PC-3 (cell line): ENCODE measurements at regions not wholly inside any gene's neighbourhood (a gene's known extent, or its start where the extent isn't known, plus 50 kb on each side); places are given as distances from the start of the nearest gene placed in this dataset.

ENCODE experiments used
- ATAC-seq: fragments of 200-7000 bp; cut with Tn5 transposase; 2 replicates; pipeline ENCODE4 v1.9.1; 2020; ENCODE audit warnings: mild to moderate bottlenecking, moderate library complexity
- BruUV-seq: library from RNA; stranded (reverse); fragments of 400-500 nt; replicated peaks from 2 replicates; lab custom pipeline; 2021; lab: Mats Ljungman, UMichigan
- CTCF ChIA-PET: fragments of 300-600 bp; sonication (Branson Sonifier 250); formaldehyde crosslinking; loops from one replicate; lab custom pipeline; 2022; ENCODE audit warnings: antibody characterized with exemption; lab: Charles Lee
- POLR2A ChIA-PET: fragments of 300-600 bp; sonication (Branson Sonifier 250); formaldehyde crosslinking; loops from one replicate; lab custom pipeline; 2022; ENCODE audit warnings: antibody characterized with exemption; ENCODE audit not compliant: unreplicated experiment; lab: Charles Lee
- DNase-seq: peaks from one replicate; pipeline ENCODE4 v3.0.0-alpha.2; 2015
- H2AFZ ChIP-seq: fragments of 300-600 bp; sonication (generic); 2 replicates; pipeline ENCODE4 v1.6.0; 2016; ENCODE audit warnings: antibody characterized with exemption, low read length
- H3F3A ChIP-seq: fragments of 300-600 bp; sonication (generic); one replicate; pipeline ENCODE4 v1.6.0; 2017; ENCODE audit warnings: antibody characterized with exemption, low read length, control low read depth, mild to moderate bottlenecking; ENCODE audit not compliant: unreplicated experiment
- H3K27ac ChIP-seq: fragments of 300-600 bp; sonication (generic); 2 replicates; pipeline ENCODE4 v1.5.1; 2016; ENCODE audit warnings: mild to moderate bottlenecking, low read length
- H3K27me3 ChIP-seq: fragments of 300-600 bp; sonication (generic); 2 replicates; pipeline ENCODE4 v1.6.1; 2016; ENCODE audit warnings: low read length, mixed read lengths
- H3K36me3 ChIP-seq: fragments of 300-600 bp; sonication (generic); 2 replicates; pipeline ENCODE4 v1.6.1; 2016; ENCODE audit warnings: low read depth, mixed run types, low read length, mixed read lengths
- H3K4me1 ChIP-seq: fragments of 300-600 bp; sonication (generic); 2 replicates; pipeline ENCODE4 v1.5.1; 2016; ENCODE audit warnings: low read length; ENCODE audit not compliant: insufficient read depth
- H3K4me2 ChIP-seq: fragments of 300-600 bp; sonication (generic); 2 replicates; pipeline ENCODE4 v1.6.0; 2016; ENCODE audit warnings: low read length
- H3K4me3 ChIP-seq: fragments of 300-600 bp; sonication (generic); 2 replicates; pipeline ENCODE4 v1.5.1; 2016; ENCODE audit warnings: mild to moderate bottlenecking, low read length, mixed read lengths
- H3K79me2 ChIP-seq: fragments of 300-600 bp; sonication (generic); 2 replicates; pipeline ENCODE4 v1.6.1; 2017; ENCODE audit warnings: low read length, mixed read lengths
- H3K9ac ChIP-seq: fragments of 300-600 bp; sonication (generic); 2 replicates; pipeline ENCODE4 v1.6.0; 2016; ENCODE audit warnings: mild to moderate bottlenecking, low read length
- H3K9me2 ChIP-seq: fragments of 300-600 bp; sonication (generic); replicated peaks from 2 replicates; pipeline ENCODE4 v1.6.1; 2016; ENCODE audit warnings: mixed run types, low read length, mixed read lengths
- H3K9me3 ChIP-seq: fragments of 300-600 bp; sonication (generic); 2 replicates; pipeline ENCODE4 v1.6.1; 2016; ENCODE audit warnings: low read length, mixed read lengths
- H4K20me1 ChIP-seq: fragments of 300-600 bp; sonication (generic); 2 replicates; pipeline ENCODE4 v1.6.1; 2016; ENCODE audit warnings: low read length, mixed read lengths
- CTCF ChIP-seq: fragments of 300-600 bp; sonication (generic); conservative IDR thresholded peaks from 2 replicates; pipeline ENCODE4 v1.5.1; 2017; ENCODE audit warnings: antibody characterized with exemption, low read depth, mild to moderate bottlenecking, low read length
- EZH2 ChIP-seq: fragments of 300-600 bp; sonication (generic); IDR thresholded peaks from one replicate; pipeline ENCODE4 v1.6.1; 2017; ENCODE audit warnings: antibody characterized with exemption, mild to moderate bottlenecking, low read length; ENCODE audit not compliant: unreplicated experiment
- EZH2phosphoT487 ChIP-seq: fragments of 300-600 bp; sonication (generic); IDR thresholded peaks from 2 replicates; pipeline ENCODE4 v1.6.1; 2018; ENCODE audit warnings: mild to moderate bottlenecking, antibody characterized with exemption, low read length, borderline replicate concordance
- intact Hi-C: fragments of 100-400 bp; cut with micrococcal nuclease; formaldehyde crosslinking; loops from 2 replicates; pipeline ENCODE4 v1.9.0; 2023

DNA sequence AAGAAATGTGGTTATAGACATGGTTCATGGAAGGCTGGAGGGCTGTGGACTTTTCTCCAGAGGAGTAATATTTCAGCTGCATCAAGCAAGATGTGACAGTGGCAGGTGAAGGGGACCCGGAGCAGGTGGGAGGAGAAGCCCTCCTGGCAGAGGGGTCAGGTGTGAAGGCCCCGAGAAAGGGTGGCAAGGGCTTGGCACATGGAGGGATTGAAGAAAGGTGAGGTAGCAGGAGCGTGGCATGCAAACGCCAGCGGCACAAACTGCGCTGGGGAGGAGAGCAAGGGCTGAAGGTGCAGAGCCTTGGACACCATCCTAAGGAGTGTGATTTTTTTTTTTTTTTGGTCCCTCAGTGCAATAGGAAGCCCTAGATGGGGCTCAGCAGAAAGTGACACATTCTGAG, 244.6 kb downstream of the TOMM20 start:
- H2AFZ ChIP-seq, result no peak overlapping the region
- no TSS peak for BruUV-seq
- H3K27me3 ChIP-seq, result no peaks in the 10 kb centered on the region
- H3K9ac ChIP-seq, result no peak overlapping the region
- H3K27ac ChIP-seq, result no peak overlapping the region
- no peaks in the 10 kb centered on the region for H3K36me3 ChIP-seq
- H3K4me3 ChIP-seq, result no peak overlapping the region
- no peaks in the 10 kb centered on the region for H4K20me1 ChIP-seq
- H3F3A ChIP-seq, result no peaks in the 10 kb centered on the region
- DNase-seq (no peak), ATAC-seq (no peak)
- no peaks in the 10 kb centered on the region for H3K9me2 ChIP-seq
- H3K4me2 ChIP-seq, result no peak overlapping the region
- intact Hi-C loops, result no loop called here
- H3K4me1 ChIP-seq, result no peaks in the 10 kb centered on the region
- CTCF ChIA-PET, result no interaction called here
- no peaks in the 10 kb centered on the region for H3K79me2 ChIP-seq
- POLR2A ChIA-PET, result no interaction called here
- H3K9me3 ChIP-seq, result no peaks in the 10 kb centered on the region
- TF ChIP-seq EZH2phosphoT487 (no peak), CTCF (no peak), EZH2 (no peak)

DNA sequence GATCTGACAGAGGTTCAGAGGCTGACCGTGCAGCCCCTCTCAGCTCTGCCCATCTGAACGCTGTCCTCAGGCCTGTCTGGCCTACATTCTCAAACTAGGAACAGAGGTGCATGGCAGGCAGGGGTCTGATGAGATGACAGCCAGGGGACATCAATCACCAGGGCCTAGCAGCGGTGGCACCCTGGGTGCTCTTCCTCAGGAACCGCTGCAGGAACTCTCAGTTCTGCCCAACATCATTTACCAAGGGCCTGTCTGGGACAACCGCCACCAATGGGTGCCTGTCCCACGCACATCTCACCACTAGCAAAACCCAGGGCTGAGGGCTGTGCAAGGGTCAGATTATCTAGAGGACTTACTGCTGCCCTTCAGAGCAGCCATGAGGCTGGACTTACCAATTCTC, 245.7 kb downstream of the TOMM20 start:
- Histone ChIP-seq H3K27me3 (no peaks in the 10 kb centered on the region), H3K9me3 (no peaks in the 10 kb centered on the region), H3K79me2 (no peaks in the 10 kb centered on the region), H3K27ac (no peak overlapping the region), H3K4me1 (no peaks in the 10 kb centered on the region), H3K4me2 (no peak overlapping the region), H3K36me3 (no peaks in the 10 kb centered on the region), H3K9me2 (no peaks in the 10 kb centered on the region), H3F3A (no peaks in the 10 kb centered on the region), H2AFZ (no peak overlapping the region), H3K9ac (no peak overlapping the region), H4K20me1 (no peaks in the 10 kb centered on the region), H3K4me3 (no peak overlapping the region)
- TF ChIP-seq EZH2 (no peak), EZH2phosphoT487 (no peak), CTCF (no peak)
- intact Hi-C loops, result no loop called here
- CTCF ChIA-PET, result no interaction called here
- ATAC-seq (no peak), DNase-seq (no peak)
- no TSS peak for BruUV-seq
- POLR2A ChIA-PET, result no interaction called here

DNA sequence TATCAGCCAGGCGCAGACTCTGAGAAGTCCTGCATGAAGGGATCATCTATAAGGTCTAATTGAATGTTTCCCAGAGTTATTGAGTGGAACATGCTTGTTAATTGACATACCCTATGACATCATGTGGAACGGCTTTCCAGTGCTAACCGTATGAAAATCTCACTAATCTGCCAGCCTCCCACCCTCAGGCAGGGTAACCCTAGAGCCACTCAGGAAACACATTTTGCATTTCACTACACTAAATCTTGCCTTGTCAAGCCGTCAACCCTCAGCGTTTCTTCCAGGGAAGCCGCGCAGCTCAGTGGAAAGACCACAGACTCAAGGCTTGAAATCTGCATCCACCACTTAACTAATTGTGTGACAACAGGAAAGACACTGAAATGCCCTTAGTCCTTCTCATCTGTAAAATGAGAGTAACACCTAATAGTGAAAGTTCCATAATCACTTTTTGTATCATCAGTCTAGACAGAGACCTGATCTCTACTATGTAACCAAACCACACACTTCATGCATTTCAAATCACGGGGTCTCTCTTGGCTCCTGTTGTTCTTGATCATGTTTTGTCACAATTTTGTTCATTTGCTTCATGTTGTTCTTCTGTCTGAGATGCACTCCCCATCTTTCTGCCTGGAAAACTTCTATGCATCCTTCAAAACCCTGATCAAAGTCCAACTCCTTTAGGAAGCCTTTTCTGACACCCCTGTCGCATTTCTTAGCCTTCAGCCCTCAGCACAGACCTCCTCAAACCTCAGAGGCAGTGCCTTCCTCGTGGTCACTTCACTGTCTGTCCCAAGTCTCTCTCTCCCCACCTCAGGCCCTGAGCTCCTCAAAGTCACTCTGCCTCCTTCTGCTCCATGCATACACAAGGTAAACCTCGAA, 246.5 kb downstream of the TOMM20 start:
- Histone ChIP-seq H3K4me3 (no peak overlapping the region), H3K9ac (no peak overlapping the region), H3K4me2 (no peak overlapping the region), H3K79me2 (no peaks in the 10 kb centered on the region), H3K27ac (no peak overlapping the region), H4K20me1 (no peaks in the 10 kb centered on the region), H3K27me3 (no peaks in the 10 kb centered on the region), H3K4me1 (no peaks in the 10 kb centered on the region), H2AFZ (no peak overlapping the region), H3F3A (no peaks in the 10 kb centered on the region), H3K36me3 (no peaks in the 10 kb centered on the region), H3K9me2 (no peaks in the 10 kb centered on the region), H3K9me3 (no peaks in the 10 kb centered on the region)
- no peak for DNase-seq
- ChIA-PET CTCF (no interaction called here), POLR2A (no interaction called here)
- BruUV-seq, result no TSS peak
- no peak for ATAC-seq
- intact Hi-C loops, result no loop called here
- TF ChIP-seq EZH2, result no peak
- TF ChIP-seq CTCF, result no peak
- no peak for TF ChIP-seq EZH2phosphoT487
